C4-2B (cell line): ENCODE measurements at regions not wholly inside any gene's neighbourhood (a gene's known extent, or its start where the extent isn't known, plus 50 kb on each side); places are given as distances from the start of the nearest gene placed in this dataset.

Experiments
- ZFX ChIP-seq: fragments of 450-650 bp; IDR thresholded peaks from 2 replicates; pipeline ENCODE4 v1.6.1; 2017
- TF ChIP-seq, protein P1 (sequence below): fragments of 450-650 bp; conservative IDR thresholded peaks from 2 replicates; pipeline ENCODE4 v1.5.1; 2017; ENCODE audit warnings: mild to moderate bottlenecking

GRCh38 chr5:166163996-166164610 is 2127.3 kb upstream of the WWC1 start:
- TF ChIP-seq, protein P1, sequence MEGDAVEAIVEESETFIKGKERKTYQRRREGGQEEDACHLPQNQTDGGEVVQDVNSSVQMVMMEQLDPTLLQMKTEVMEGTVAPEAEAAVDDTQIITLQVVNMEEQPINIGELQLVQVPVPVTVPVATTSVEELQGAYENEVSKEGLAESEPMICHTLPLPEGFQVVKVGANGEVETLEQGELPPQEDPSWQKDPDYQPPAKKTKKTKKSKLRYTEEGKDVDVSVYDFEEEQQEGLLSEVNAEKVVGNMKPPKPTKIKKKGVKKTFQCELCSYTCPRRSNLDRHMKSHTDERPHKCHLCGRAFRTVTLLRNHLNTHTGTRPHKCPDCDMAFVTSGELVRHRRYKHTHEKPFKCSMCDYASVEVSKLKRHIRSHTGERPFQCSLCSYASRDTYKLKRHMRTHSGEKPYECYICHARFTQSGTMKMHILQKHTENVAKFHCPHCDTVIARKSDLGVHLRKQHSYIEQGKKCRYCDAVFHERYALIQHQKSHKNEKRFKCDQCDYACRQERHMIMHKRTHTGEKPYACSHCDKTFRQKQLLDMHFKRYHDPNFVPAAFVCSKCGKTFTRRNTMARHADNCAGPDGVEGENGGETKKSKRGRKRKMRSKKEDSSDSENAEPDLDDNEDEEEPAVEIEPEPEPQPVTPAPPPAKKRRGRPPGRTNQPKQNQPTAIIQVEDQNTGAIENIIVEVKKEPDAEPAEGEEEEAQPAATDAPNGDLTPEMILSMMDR, result no peak
- no peak for TF ChIP-seq ZFX
